Muscle layer of duodenum (tissue), 2 donors: ENCODE measurements at regions not wholly inside any gene's neighbourhood (a gene's known extent, or its start where the extent isn't known, plus 50 kb on each side); places are given as distances from the start of the nearest gene placed in this dataset.
"Not testable (repeated sequence)": the region's sequence is repeated elsewhere in the genome, so short reads cannot be mapped to it uniquely, and the experiment has no call there.

Experiments used
- H3K27ac ChIP-seq: one replicate; pipeline ENCODE4 v1.7.0; 2013; ENCODE audit warnings: mild to moderate bottlenecking, low read length
- H3K27me3 ChIP-seq: one replicate; pipeline ENCODE4 v1.7.0; 2013; ENCODE audit warnings: low read depth, mild to moderate bottlenecking, control low read depth, low read length
- H3K36me3 ChIP-seq, 2 donors: one replicate each; pipeline ENCODE4 v1.7.0; 2013; ENCODE audit warnings: low read length in 2 of 2, control low read depth in 1 of 2, mild to moderate bottlenecking in 1 of 2; ENCODE audit not compliant: insufficient read depth in 2 of 2, control insufficient read depth in 1 of 2
- H3K4me1 ChIP-seq, 2 donors: one replicate each; pipeline ENCODE4 v1.7.0; 2013; ENCODE audit warnings: low read length in 2 of 2, mild to moderate bottlenecking in 2 of 2, control low read depth in 1 of 2, moderate library complexity in 1 of 2; ENCODE audit not compliant: insufficient read depth in 2 of 2, control insufficient read depth in 1 of 2
- H3K4me3 ChIP-seq, 2 donors: one replicate each; pipeline ENCODE4 v1.7.0; 2013; ENCODE audit warnings: low read length in 2 of 2, low read depth in 1 of 2, mild to moderate bottlenecking in 1 of 2
- H3K9me3 ChIP-seq, 2 donors: one replicate each; pipeline ENCODE4 v1.7.0; 2013; ENCODE audit warnings: low read length in 2 of 2, control low read depth in 1 of 2, mild to moderate bottlenecking in 1 of 2; ENCODE audit not compliant: control insufficient read depth in 1 of 2
- donor health status: healthy.

- H3K4me3 ChIP-seq = no peak overlapping the region
- H3K27me3 ChIP-seq = no peaks in the 10 kb centered on the region
- H3K36me3 ChIP-seq = no peaks in the 10 kb centered on the region
- no peaks in the 10 kb centered on the region for H3K9me3 ChIP-seq
- no peak overlapping the region for H3K27ac ChIP-seq
- no peaks in the 10 kb centered on the region for H3K4me1 ChIP-seq
Measured at GRCh38 chr12:75666126-75666938, 154.9 kb upstream of the KRR1 start.

GRCh38 chr12:75665216-75665615, 153.8 kb upstream of the KRR1 start:
- Histone ChIP-seq H3K4me1 (no peaks in the 10 kb centered on the region), H3K36me3 (no peaks in the 10 kb centered on the region), H3K27me3 (no peaks in the 10 kb centered on the region), H3K9me3 (no peaks in the 10 kb centered on the region), H3K27ac (no peak overlapping the region), H3K4me3 (no peak overlapping the region)

- H3K36me3 ChIP-seq = no peaks in the 10 kb centered on the region
- H3K4me3 ChIP-seq = no peak overlapping the region
- no peaks in the 10 kb centered on the region for H3K4me1 ChIP-seq
- no peaks in the 10 kb centered on the region for H3K9me3 ChIP-seq
- H3K27ac ChIP-seq = no peak overlapping the region
- no peaks in the 10 kb centered on the region for H3K27me3 ChIP-seq
Measured at GRCh38 chr12:75662511-75663159, 151.2 kb upstream of the KRR1 start.

GRCh38 chr12:75661908-75662307, 150.5 kb upstream of the KRR1 start:
- H3K9me3 ChIP-seq = no peaks in the 10 kb centered on the region
- no peak overlapping the region for H3K4me3 ChIP-seq
- H3K27me3 ChIP-seq = no peaks in the 10 kb centered on the region
- no peaks in the 10 kb centered on the region for H3K4me1 ChIP-seq
- no peak overlapping the region for H3K27ac ChIP-seq
- H3K36me3 ChIP-seq = no peaks in the 10 kb centered on the region

GRCh38 chr12:75660805-75661404, 149.5 kb upstream of the KRR1 start:
- Histone ChIP-seq H3K36me3 (no peaks in the 10 kb centered on the region), H3K27ac (no peak overlapping the region), H3K27me3 (no peaks in the 10 kb centered on the region), H3K9me3 (no peaks in the 10 kb centered on the region), H3K4me3 (no peak overlapping the region), H3K4me1 (no peaks in the 10 kb centered on the region)

- Histone ChIP-seq H3K9me3 (no peaks in the 10 kb centered on the region), H3K4me1 (no peaks in the 10 kb centered on the region), H3K36me3 (no peaks in the 10 kb centered on the region), H3K4me3 (no peak overlapping the region), H3K27me3 (no peaks in the 10 kb centered on the region), H3K27ac (no peak overlapping the region)
Measured at GRCh38 chr12:75660107-75660530, 148.7 kb upstream of the KRR1 start.

- no peaks in the 10 kb centered on the region for H3K9me3 ChIP-seq
- H3K4me1 ChIP-seq = no peaks in the 10 kb centered on the region
- no peak overlapping the region for H3K27ac ChIP-seq
- H3K36me3 ChIP-seq = no peaks in the 10 kb centered on the region
- no peaks in the 10 kb centered on the region for H3K27me3 ChIP-seq
- H3K4me3 ChIP-seq = no peak overlapping the region
Measured at GRCh38 chr12:75658901-75659823, 147.8 kb upstream of the KRR1 start.

- no peaks in the 10 kb centered on the region for H3K9me3 ChIP-seq
- no peaks in the 10 kb centered on the region for H3K36me3 ChIP-seq
- no peak overlapping the region for H3K4me3 ChIP-seq
- H3K27me3 ChIP-seq = no peaks in the 10 kb centered on the region
- H3K27ac ChIP-seq = no peak overlapping the region
- H3K4me1 ChIP-seq = no peaks in the 10 kb centered on the region
Measured at GRCh38 chr12:75658286-75658685, 146.9 kb upstream of the KRR1 start.

- H3K4me1 ChIP-seq = no peaks in the 10 kb centered on the region
- no peak overlapping the region for H3K27ac ChIP-seq
- no peaks in the 10 kb centered on the region for H3K36me3 ChIP-seq
- H3K27me3 ChIP-seq = no peaks in the 10 kb centered on the region
- H3K9me3 ChIP-seq = no peaks in the 10 kb centered on the region
- no peak overlapping the region for H3K4me3 ChIP-seq
Measured at GRCh38 chr12:75657831-75658230, 146.4 kb upstream of the KRR1 start.

GRCh38 chr12:75657354-75657753, 145.9 kb upstream of the KRR1 start:
- not testable (repeated sequence) for H3K9me3 ChIP-seq, H3K4me3 ChIP-seq, H3K27me3 ChIP-seq, H3K27ac ChIP-seq, H3K4me1 ChIP-seq, H3K36me3 ChIP-seq

GRCh38 chr12:75656648-75657047, 145.2 kb upstream of the KRR1 start:
- Histone ChIP-seq H3K27me3 (no peaks in the 10 kb centered on the region), H3K4me3 (no peak overlapping the region), H3K4me1 (no peaks in the 10 kb centered on the region), H3K9me3 (no peaks in the 10 kb centered on the region), H3K27ac (no peak overlapping the region), H3K36me3 (no peaks in the 10 kb centered on the region)
